ENCODE measurements at regions not wholly inside any gene's neighbourhood (a gene's known extent, or its start where the extent isn't known, plus 50 kb on each side); places are given as distances from the start of the nearest gene placed in this dataset.

GRCh38 chr13:75927183-75927669 is 291.1 kb downstream of the LMO7 start:
- H3K4me2 ChIP-seq, result no peak overlapping the region
- no peak overlapping the region for H3K9ac ChIP-seq
- no peaks in the 10 kb centered on the region for H3K36me3 ChIP-seq
- H3K4me3 ChIP-seq, result no peak overlapping the region
- TF ChIP-seq Cebpa-rat (IDR thresholded peaks at IDR 0.05), result no peak
- no peaks in the 10 kb centered on the region for H3K27me3 ChIP-seq
- no peak overlapping the region for H3K27ac ChIP-seq
- H3K4me1 ChIP-seq, result peaks cover 12% of the 10 kb centered on the region
- no peaks in the 10 kb centered on the region for H4K20me1 ChIP-seq
- H3K9me3 ChIP-seq, result peaks cover 5% of the 10 kb centered on the region; the same call in 1 of the 2 replicates

- Histone ChIP-seq H3K4me1 (peaks cover 12% of the 10 kb centered on the region), H3K27me3 (no peaks in the 10 kb centered on the region), H3K36me3 (no peaks in the 10 kb centered on the region), H3K27ac (no peak overlapping the region), H3K9me3 (no peaks in the 10 kb centered on the region), H3K4me2 (no peak overlapping the region), H4K20me1 (no peaks in the 10 kb centered on the region), H3K9ac (no peak overlapping the region), H3K4me3 (no peak overlapping the region)
- no peak for TF ChIP-seq Cebpa-rat (IDR thresholded peaks at IDR 0.05)
Observed at GRCh38 chr13:75920536-75920935, 284.4 kb downstream of the LMO7 start.

GRCh38 chr13:75919660-75920199 is 283.6 kb downstream of the LMO7 start:
- no peak overlapping the region for H3K4me2 ChIP-seq
- no peak for TF ChIP-seq Cebpa-rat (IDR thresholded peaks at IDR 0.05)
- no peaks in the 10 kb centered on the region for H4K20me1 ChIP-seq
- no peak overlapping the region for H3K27ac ChIP-seq
- no peak overlapping the region for H3K4me3 ChIP-seq
- no peak overlapping the region for H3K9ac ChIP-seq
- H3K27me3 ChIP-seq, result no peaks in the 10 kb centered on the region
- no peaks in the 10 kb centered on the region for H3K9me3 ChIP-seq
- peaks cover 12% of the 10 kb centered on the region for H3K4me1 ChIP-seq
- H3K36me3 ChIP-seq, result no peaks in the 10 kb centered on the region

GRCh38 chr13:75915066-75915465 is 278.9 kb downstream of the LMO7 start:
- no peaks in the 10 kb centered on the region for H3K9me3 ChIP-seq
- H3K4me1 ChIP-seq, result no peaks in the 10 kb centered on the region
- H3K4me2 ChIP-seq, result no peak overlapping the region
- no peak overlapping the region for H3K27ac ChIP-seq
- TF ChIP-seq Cebpa-rat (IDR thresholded peaks at IDR 0.05), result no peak
- H3K4me3 ChIP-seq, result no peak overlapping the region
- no peaks in the 10 kb centered on the region for H3K36me3 ChIP-seq
- no peaks in the 10 kb centered on the region for H4K20me1 ChIP-seq
- H3K27me3 ChIP-seq, result no peaks in the 10 kb centered on the region
- H3K9ac ChIP-seq, result no peak overlapping the region

GRCh38 chr13:75913925-75914324 is 277.8 kb downstream of the LMO7 start:
- H3K27me3 ChIP-seq, result no peaks in the 10 kb centered on the region
- no peak overlapping the region for H3K4me3 ChIP-seq
- no peak overlapping the region for H3K4me2 ChIP-seq
- no peaks in the 10 kb centered on the region for H4K20me1 ChIP-seq
- H3K9ac ChIP-seq, result no peak overlapping the region
- no peak overlapping the region for H3K27ac ChIP-seq
- TF ChIP-seq Cebpa-rat (IDR thresholded peaks at IDR 0.05), result no peak
- H3K9me3 ChIP-seq, result no peaks in the 10 kb centered on the region
- no peaks in the 10 kb centered on the region for H3K4me1 ChIP-seq
- no peaks in the 10 kb centered on the region for H3K36me3 ChIP-seq

- H3K9ac ChIP-seq, result no peak overlapping the region
- no peaks in the 10 kb centered on the region for H3K9me3 ChIP-seq
- no peak for TF ChIP-seq Cebpa-rat (IDR thresholded peaks at IDR 0.05)
- no peak overlapping the region for H3K4me2 ChIP-seq
- no peak overlapping the region for H3K4me3 ChIP-seq
- no peaks in the 10 kb centered on the region for H4K20me1 ChIP-seq
- H3K27me3 ChIP-seq, result no peaks in the 10 kb centered on the region
- H3K27ac ChIP-seq, result no peak overlapping the region
- no peaks in the 10 kb centered on the region for H3K36me3 ChIP-seq
- no peaks in the 10 kb centered on the region for H3K4me1 ChIP-seq
Observed at GRCh38 chr13:75910591-75910990, 274.5 kb downstream of the LMO7 start.

Measured in BLaER1 (cell line).